ENCODE measurements at regions not wholly inside any gene's neighbourhood (a gene's known extent, or its start where the extent isn't known, plus 50 kb on each side); places are given as distances from the start of the nearest gene placed in this dataset.

DNA sequence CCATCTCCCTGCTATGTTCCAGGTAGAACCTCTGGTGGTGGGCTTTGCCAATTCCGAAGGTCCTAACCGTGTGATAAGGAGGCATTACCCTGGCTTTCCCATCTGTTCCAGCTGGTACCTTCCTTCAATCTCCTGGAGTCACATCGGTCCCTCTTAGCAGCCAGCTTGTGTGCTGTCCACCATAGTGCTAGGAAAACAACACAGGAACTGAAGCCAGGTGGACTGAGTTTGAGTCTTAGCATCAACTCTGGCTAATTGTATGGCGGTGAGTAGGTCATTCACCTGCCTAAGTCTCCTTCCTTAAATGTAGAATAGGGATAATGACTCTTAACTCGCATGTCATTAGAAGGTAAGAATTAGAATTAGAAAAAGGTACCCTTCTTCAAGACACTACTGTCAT lies 159.6 kb upstream of the E2F8 start:
- H3K36me3 ChIP-seq (ENCODE audit: control insufficient read depth, low read length) = no peaks in the 10 kb centered on the region
- H3K4me2 ChIP-seq (ENCODE audit: low read length) = no peak overlapping the region
- no peaks in the 10 kb centered on the region for H3F3A ChIP-seq (ENCODE audit: control insufficient read depth, insufficient read depth)
- no peaks in the 10 kb centered on the region for H4K20me1 ChIP-seq (ENCODE audit: control insufficient read depth, insufficient read depth, low read depth, low read length)
- no peak for TF ChIP-seq EZH2phosphoT487 (IDR thresholded peaks at IDR 0.05; ENCODE audit: borderline replicate concordance, low read length)
- TF ChIP-seq, protein P1, sequence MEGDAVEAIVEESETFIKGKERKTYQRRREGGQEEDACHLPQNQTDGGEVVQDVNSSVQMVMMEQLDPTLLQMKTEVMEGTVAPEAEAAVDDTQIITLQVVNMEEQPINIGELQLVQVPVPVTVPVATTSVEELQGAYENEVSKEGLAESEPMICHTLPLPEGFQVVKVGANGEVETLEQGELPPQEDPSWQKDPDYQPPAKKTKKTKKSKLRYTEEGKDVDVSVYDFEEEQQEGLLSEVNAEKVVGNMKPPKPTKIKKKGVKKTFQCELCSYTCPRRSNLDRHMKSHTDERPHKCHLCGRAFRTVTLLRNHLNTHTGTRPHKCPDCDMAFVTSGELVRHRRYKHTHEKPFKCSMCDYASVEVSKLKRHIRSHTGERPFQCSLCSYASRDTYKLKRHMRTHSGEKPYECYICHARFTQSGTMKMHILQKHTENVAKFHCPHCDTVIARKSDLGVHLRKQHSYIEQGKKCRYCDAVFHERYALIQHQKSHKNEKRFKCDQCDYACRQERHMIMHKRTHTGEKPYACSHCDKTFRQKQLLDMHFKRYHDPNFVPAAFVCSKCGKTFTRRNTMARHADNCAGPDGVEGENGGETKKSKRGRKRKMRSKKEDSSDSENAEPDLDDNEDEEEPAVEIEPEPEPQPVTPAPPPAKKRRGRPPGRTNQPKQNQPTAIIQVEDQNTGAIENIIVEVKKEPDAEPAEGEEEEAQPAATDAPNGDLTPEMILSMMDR (IDR thresholded peaks at IDR 0.05; ENCODE audit: low read depth, low read length, poor library complexity, severe bottlenecking) = no peak
- no peak overlapping the region for H3K4me3 ChIP-seq (ENCODE audit: low read length)
- no peaks in the 10 kb centered on the region for H3K79me2 ChIP-seq (ENCODE audit: control insufficient read depth, low read length)
- no peaks in the 10 kb centered on the region for H3K9me3 ChIP-seq (ENCODE audit: control insufficient read depth, insufficient read depth, low read length)
- H3K27ac ChIP-seq (ENCODE audit: low read depth, low read length) = no peak overlapping the region
- no peaks in the 10 kb centered on the region for H3K4me1 ChIP-seq (ENCODE audit: control insufficient read depth, low read length)
- peaks cover 2% of the 10 kb centered on the region for H3K27me3 ChIP-seq (ENCODE audit: control insufficient read depth, low read length)
- H3K9me2 ChIP-seq (replicated peaks; ENCODE audit: control insufficient read depth, low read length) = no peaks in the 10 kb centered on the region

DNA sequence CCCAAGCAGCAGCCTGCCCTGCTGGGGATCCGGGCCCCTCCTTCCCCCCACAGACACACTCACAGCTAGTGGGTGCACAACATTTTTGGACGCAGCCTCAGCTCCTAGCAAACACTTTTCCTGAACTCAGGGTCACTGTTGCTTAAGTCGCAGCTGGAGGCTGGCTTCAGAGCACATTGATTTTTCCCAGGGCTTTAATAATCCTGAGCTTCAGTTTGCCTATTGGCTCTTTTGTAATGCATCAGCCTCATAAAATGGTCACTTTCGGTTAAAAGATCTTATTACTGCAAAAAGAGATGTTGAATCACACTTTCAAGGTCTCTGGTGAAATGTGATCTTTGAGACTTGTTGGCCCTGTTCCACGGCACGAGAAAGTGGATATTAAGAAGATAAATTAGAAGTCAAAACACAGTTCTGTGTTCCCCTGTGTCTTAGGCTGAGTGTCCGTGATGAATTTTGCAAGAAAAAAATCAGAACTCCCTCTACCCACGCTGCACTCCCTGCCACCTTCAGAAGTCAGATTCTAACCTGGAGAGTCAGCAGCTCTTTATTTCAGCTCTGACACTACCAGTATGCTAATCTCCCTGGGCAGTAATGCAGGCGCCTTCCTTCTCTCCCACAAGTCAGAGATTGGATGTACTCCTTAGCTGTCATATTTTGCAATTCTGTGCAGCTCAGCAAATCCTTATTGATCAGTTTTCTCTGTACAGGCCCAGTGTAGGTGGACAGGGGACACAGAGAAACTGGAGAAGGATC lies 158.2 kb upstream of the E2F8 start:
- H3K9me2 ChIP-seq (replicated peaks; ENCODE audit: control insufficient read depth, low read length) = no peaks in the 10 kb centered on the region
- no peak overlapping the region for H3K27ac ChIP-seq (ENCODE audit: low read depth, low read length)
- no peaks in the 10 kb centered on the region for H4K20me1 ChIP-seq (ENCODE audit: control insufficient read depth, insufficient read depth, low read depth, low read length)
- peaks cover 2% of the 10 kb centered on the region for H3K27me3 ChIP-seq (ENCODE audit: control insufficient read depth, low read length)
- TF ChIP-seq EZH2phosphoT487 (IDR thresholded peaks at IDR 0.05; ENCODE audit: borderline replicate concordance, low read length) = no peak
- TF ChIP-seq, protein P1 (IDR thresholded peaks at IDR 0.05; ENCODE audit: low read depth, low read length, poor library complexity, severe bottlenecking) = no peak
- no peak overlapping the region for H3K4me2 ChIP-seq (ENCODE audit: low read length)
- H3K9me3 ChIP-seq (ENCODE audit: control insufficient read depth, insufficient read depth, low read length) = no peaks in the 10 kb centered on the region
- no peaks in the 10 kb centered on the region for H3K4me1 ChIP-seq (ENCODE audit: control insufficient read depth, low read length)
- no peak overlapping the region for H3K4me3 ChIP-seq (ENCODE audit: low read length)
- H3F3A ChIP-seq (ENCODE audit: control insufficient read depth, insufficient read depth) = no peaks in the 10 kb centered on the region
- no peaks in the 10 kb centered on the region for H3K79me2 ChIP-seq (ENCODE audit: control insufficient read depth, low read length)
- H3K36me3 ChIP-seq (ENCODE audit: control insufficient read depth, low read length) = no peaks in the 10 kb centered on the region

DNA sequence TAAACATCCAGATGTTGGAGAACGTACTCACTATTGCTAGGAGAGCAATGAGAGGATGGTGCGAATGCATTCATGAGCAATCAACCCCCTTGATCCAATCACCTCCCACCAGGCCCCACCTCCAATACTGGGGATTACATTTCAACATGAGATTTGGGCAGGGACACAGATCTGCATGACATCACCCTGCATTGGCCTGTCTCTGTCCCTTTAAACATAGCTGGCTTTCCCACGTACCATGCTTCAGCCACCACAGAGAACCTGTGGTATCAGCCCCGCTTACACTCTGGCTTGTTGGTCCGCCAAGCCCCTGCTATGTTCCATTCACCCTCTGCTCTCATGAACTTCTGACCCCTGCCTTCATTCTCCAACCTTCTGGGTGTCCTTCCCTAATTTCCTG lies 157.5 kb upstream of the E2F8 start:
- Histone ChIP-seq H3K27ac (ENCODE audit: low read depth, low read length) (no peak overlapping the region), H3K4me2 (ENCODE audit: low read length) (no peak overlapping the region), H4K20me1 (ENCODE audit: control insufficient read depth, insufficient read depth, low read depth, low read length) (no peaks in the 10 kb centered on the region), H3K4me1 (ENCODE audit: control insufficient read depth, low read length) (no peaks in the 10 kb centered on the region), H3K36me3 (ENCODE audit: control insufficient read depth, low read length) (no peaks in the 10 kb centered on the region), H3K9me2 (replicated peaks; ENCODE audit: control insufficient read depth, low read length) (no peaks in the 10 kb centered on the region), H3K27me3 (ENCODE audit: control insufficient read depth, low read length) (peaks cover 2% of the 10 kb centered on the region), H3K79me2 (ENCODE audit: control insufficient read depth, low read length) (no peaks in the 10 kb centered on the region), H3F3A (ENCODE audit: control insufficient read depth, insufficient read depth) (no peaks in the 10 kb centered on the region), H3K9me3 (ENCODE audit: control insufficient read depth, insufficient read depth, low read length) (no peaks in the 10 kb centered on the region), H3K4me3 (ENCODE audit: low read length) (no peak overlapping the region)
- TF ChIP-seq, protein P1 (IDR thresholded peaks at IDR 0.05; ENCODE audit: low read depth, low read length, poor library complexity, severe bottlenecking) = no peak
- no peak for TF ChIP-seq EZH2phosphoT487 (IDR thresholded peaks at IDR 0.05; ENCODE audit: borderline replicate concordance, low read length)
